NCI-H2227 (cell line): ENCODE measurements at regions not wholly inside any gene's neighbourhood (a gene's known extent, or its start where the extent isn't known, plus 50 kb on each side); places are given as distances from the start of the nearest gene placed in this dataset.

Source experiments
- DNase-seq: peaks from one replicate; lab custom pipeline; 2025; ENCODE audit not compliant: unreplicated experiment; lab: John Stamatoyannopoulos, UW

GRCh38 chr1:175865041-175865766 is 121.8 kb upstream of the TNR start:
- no peak for DNase-seq

DNA sequence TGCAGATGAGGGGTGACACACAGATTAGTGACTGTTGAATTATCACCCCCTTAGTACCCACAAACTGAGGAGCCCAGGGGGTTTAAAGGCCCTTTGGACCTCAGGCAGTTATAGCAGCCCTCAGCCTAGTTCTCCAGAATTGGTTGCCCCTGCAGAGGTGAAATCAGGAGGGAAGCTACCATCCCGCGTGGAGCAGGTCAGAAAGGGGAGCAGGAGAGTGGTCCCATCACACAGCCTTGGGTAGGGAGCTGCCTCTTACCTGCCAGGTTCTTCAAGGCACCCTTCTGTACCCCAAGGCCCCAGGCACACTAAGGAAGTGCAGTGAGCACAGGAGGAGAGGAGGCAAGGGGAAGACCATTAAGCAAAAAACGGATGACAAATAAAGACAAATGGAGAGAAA is 121.2 kb upstream of the TNR start:
- DNase-seq = no peak

DNA sequence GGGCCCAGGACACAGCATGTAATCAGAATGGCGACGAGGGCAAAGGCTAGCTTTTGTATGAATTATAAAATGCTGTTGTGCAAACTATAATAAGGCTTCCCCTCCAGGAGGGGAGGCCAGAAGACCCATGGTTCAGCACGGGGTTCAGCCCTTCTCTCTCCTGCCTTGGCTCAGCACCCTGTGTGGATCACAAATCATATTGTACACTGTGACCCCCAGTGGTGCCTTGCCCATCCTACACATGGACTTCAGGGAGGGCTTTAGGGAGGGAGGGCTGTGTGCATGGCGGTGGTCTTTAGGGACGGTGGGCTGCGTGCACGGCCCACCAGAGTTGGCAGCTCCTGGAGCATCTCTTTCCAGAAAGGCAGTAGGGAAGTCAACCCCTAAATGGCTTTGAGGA is 120.8 kb upstream of the TNR start:
- no peak for DNase-seq

- no peak for DNase-seq
Measured at GRCh38 chr1:175863299-175864050, 120.1 kb upstream of the TNR start.

GRCh38 chr1:175862408-175862807 is 119.0 kb upstream of the TNR start:
- no peak for DNase-seq

- no peak for DNase-seq
Measured at GRCh38 chr1:175861626-175862367, 118.4 kb upstream of the TNR start.

DNA sequence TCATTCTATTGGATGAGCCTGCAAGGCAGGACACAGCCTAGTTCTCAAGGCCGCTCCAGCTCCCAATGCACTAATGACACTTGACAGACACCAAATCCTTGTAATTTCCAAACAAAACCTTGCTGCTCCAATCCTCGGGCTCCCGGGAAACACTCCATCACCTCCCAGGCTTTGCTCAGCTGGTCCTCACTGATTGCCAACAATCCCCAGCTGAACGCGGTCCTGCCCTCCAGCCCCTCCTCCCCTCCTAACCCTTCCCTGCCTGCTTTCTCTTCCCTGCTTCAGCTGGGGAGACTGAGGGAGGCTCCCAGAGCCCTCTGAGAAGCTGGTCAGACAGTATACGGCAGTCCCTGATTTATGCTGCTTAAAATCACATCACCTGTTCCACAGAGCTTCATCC is 114.4 kb upstream of the TNR start:
- DNase-seq = peak; percentile 68

- no peak for DNase-seq
Measured at GRCh38 chr1:175853681-175854080, 110.3 kb upstream of the TNR start.

GRCh38 chr1:175851749-175852148 is 108.4 kb upstream of the TNR start:
- peak; percentile 12 for DNase-seq

DNA sequence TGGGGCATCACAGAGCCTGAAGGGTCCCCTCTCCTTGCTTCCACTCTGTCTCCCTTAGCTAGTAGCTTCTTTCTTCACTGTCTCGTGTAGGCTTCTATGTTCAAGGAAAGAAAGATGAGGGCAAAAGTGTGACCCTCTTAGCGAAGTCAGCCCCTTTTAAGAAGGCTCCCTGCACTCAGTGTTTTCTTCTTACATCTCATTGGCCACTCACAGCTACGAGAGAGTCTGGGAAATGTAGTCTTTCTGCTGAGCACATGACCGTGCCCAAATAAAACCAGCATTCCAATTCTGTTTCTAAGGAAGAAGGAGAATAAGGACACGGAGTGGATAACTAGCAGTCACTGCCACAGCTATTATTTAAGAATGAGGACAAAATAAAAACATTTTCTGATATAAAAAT is 104.9 kb upstream of the TNR start:
- DNase-seq = no peak

- no peak for DNase-seq
Measured at GRCh38 chr1:175845985-175846384, 102.6 kb upstream of the TNR start.

DNA sequence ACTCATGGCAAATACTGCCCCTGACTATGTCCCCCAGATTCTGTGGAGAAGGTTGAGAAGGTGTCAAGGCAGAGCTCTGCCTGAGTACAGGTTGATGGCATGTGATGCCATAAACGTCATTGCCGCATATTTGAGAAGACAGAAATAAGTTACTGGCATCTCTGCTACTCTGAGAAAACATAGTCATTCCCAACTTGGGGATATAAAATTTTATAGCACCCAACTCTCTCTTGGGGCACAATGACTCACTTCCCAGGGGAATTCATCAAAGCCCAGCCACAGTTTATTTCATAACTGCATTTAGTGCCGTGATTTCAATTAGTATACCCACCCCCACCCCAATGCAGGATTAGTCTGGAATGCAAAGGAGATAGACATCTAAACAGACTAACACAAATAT is 101.9 kb upstream of the TNR start:
- no peak for DNase-seq

DNA sequence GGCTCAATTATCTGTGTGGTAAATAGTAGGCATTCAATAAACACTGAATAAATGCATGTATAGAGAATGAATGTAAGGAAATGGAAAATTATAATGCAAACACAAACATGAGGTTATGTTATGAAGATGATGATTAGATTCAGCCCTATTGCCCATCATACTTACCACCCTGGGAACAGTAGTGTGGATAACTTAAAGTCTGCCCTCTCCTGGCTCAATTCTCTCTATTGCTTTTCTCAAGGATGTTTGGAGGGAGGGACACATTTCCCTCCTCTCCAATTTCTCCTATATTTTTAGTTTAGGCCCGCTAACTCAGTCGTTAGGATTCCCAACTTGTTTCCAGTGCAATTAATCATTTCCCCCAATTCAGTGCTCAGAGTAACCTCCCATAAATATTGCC is 101.5 kb upstream of the TNR start:
- no peak for DNase-seq

GRCh38 chr1:175842550-175842949 is 99.2 kb upstream of the TNR start:
- no peak for DNase-seq

DNA sequence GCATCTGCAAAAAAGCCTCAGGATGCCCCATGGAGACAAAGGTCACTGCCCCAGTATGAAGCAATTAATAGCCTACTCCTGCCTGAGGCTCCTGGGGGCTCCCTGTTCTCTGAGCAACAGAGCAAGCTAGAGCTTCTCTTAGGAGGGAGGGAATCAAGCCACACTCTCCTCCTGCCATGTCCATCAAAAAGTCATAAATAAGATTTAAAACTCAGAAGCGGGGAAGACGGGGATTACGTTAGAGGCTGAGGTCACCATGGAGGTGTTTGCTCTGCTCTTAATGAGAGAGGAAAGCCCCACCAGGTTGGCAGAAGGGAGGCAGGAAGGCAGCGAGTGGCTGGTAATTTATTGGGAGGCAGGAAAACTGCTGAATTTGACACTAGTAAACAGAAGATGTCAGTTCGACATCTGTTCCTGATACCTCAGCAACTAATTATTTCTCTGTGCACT is 98.4 kb upstream of the TNR start:
- peak; percentile 37 for DNase-seq

- DNase-seq = no peak
Measured at GRCh38 chr1:175840787-175841186, 97.4 kb upstream of the TNR start.

GRCh38 chr1:175839779-175840669 is 96.6 kb upstream of the TNR start:
- DNase-seq = no peak

GRCh38 chr1:175834597-175834996 is 91.2 kb upstream of the TNR start:
- no peak for DNase-seq

- no peak for DNase-seq
Measured at GRCh38 chr1:175833951-175834350, 90.6 kb upstream of the TNR start.

DNA sequence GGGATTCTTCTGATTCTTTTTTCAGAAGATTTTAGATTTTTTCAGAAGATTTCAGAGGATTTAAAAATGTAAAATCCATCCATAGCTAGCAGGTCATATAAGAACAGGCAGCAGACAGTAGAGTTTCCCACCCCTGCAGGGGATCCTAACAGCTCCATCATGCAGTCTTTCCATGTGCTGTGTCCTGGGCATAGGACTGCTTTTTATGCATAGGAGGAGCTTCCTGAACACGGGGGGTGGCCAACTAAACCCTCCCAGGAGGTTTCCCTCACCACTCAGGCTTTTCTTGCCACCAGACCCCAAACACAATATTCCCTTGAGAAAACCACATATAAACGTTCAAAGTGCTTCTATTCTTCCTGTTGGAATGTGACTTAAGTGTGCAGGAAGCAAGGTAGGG is 90.1 kb upstream of the TNR start:
- no peak for DNase-seq

GRCh38 chr1:175830500-175830899 is 87.1 kb upstream of the TNR start:
- no peak for DNase-seq
